ENCODE measurements at regions not wholly inside any gene's neighbourhood (a gene's known extent, or its start where the extent isn't known, plus 50 kb on each side); places are given as distances from the start of the nearest gene placed in this dataset.

- no peak for DNase-seq (ENCODE audit: low read depth)
Measured at GRCh38 chr5:54927097-54927746, 58.2 kb downstream of the ESM1 start.

GRCh38 chr5:54924487-54924886 is 60.9 kb downstream of the ESM1 start:
- no peak for DNase-seq (ENCODE audit: low read depth)

GRCh38 chr5:54917323-54917722 is 68.1 kb downstream of the ESM1 start:
- DNase-seq (ENCODE audit: low read depth) = no peak

GRCh38 chr5:54915466-54916027 is 69.8 kb downstream of the ESM1 start:
- no peak for DNase-seq (ENCODE audit: low read depth)

- no peak for DNase-seq (ENCODE audit: low read depth)
Measured at GRCh38 chr5:54912021-54912420, 73.4 kb downstream of the ESM1 start.

- peak; percentile 65 for DNase-seq (ENCODE audit: low read depth)
Measured at GRCh38 chr5:54909911-54910870, 75.2 kb downstream of the ESM1 start.

GRCh38 chr5:54908774-54909525 is 76.4 kb downstream of the ESM1 start:
- peak; percentile 8 for DNase-seq (ENCODE audit: low read depth)

- DNase-seq (ENCODE audit: low read depth) = peak; percentile 68
Measured at GRCh38 chr5:54905942-54906537, 79.4 kb downstream of the ESM1 start.

GRCh38 chr5:54905246-54905795 is 80.1 kb downstream of the ESM1 start:
- no peak for DNase-seq (ENCODE audit: low read depth)

- peak; percentile 54 for DNase-seq (ENCODE audit: low read depth)
Measured at GRCh38 chr5:54904425-54904824, 81.0 kb downstream of the ESM1 start.

GRCh38 chr5:54902791-54903473 is 82.5 kb downstream of the ESM1 start:
- DNase-seq (ENCODE audit: low read depth) = peak; percentile 71

GRCh38 chr5:54900984-54901725 is 84.2 kb downstream of the ESM1 start:
- peak; percentile 91 for DNase-seq (ENCODE audit: low read depth)

GRCh38 chr5:54897001-54897400 is 88.4 kb downstream of the ESM1 start:
- no peak for DNase-seq (ENCODE audit: low read depth)

- DNase-seq (ENCODE audit: low read depth) = peak; percentile 53
Measured at GRCh38 chr5:54895816-54896341, 89.5 kb downstream of the ESM1 start.

GRCh38 chr5:54894957-54895815 is 90.2 kb downstream of the ESM1 start:
- DNase-seq (ENCODE audit: low read depth) = no peak

- peak; percentile 75 for DNase-seq (ENCODE audit: low read depth)
Measured at GRCh38 chr5:54889826-54890225, 95.6 kb downstream of the ESM1 start.

- no peak for DNase-seq (ENCODE audit: low read depth)
Measured at GRCh38 chr5:54887663-54888062, 97.7 kb downstream of the ESM1 start.

GRCh38 chr5:54886866-54887265 is 98.5 kb downstream of the ESM1 start:
- DNase-seq (ENCODE audit: low read depth) = no peak

- no peak for DNase-seq (ENCODE audit: low read depth)
Measured at GRCh38 chr5:54885636-54886035, 99.8 kb downstream of the ESM1 start.
